GM18870 (cell line): ENCODE measurements at regions not wholly inside any gene's neighbourhood (a gene's known extent, or its start where the extent isn't known, plus 50 kb on each side); places are given as distances from the start of the nearest gene placed in this dataset.
A peak's percentile ranks its signal among the peaks of the same experiment; 100 is the strongest.
"Not testable (repeated sequence)": the region's sequence is repeated elsewhere in the genome, so short reads cannot be mapped to it uniquely, and the experiment has no call there.

Source experiments
- ATAC-seq: cut with Tn5 transposase; IDR thresholded peaks from one replicate; pipeline ENCODE4 v1.9.1; 2021; ENCODE audit warnings: moderate library complexity; ENCODE audit not compliant: unreplicated experiment

- no peak for ATAC-seq
Measured at GRCh38 chr3:35194666-35195065, 444.7 kb upstream of the ARPP21 start.

DNA sequence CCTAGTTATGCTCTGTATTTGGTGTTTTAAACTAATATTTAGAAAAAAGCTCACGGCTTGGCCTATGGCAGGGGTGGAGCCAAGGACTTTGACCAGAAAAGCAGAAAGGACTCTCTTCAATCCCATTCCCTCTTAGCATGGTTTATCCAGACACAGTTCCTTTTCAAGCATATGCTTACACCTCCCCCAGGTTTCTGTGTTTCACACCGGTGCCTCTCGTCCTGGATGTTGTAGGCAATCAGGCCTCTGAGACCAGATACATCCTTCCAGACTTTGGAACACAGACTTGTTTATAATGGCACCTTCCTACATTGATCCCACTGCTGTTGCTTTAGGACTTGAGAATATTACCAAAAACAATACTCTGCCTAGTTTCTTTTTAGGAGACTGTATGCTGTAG, 440.5 kb upstream of the ARPP21 start:
- ATAC-seq: no peak

- ATAC-seq: no peak
Measured at GRCh38 chr3:35200056-35200455, 439.3 kb upstream of the ARPP21 start.

- no peak for ATAC-seq
Measured at GRCh38 chr3:35201211-35201610, 438.1 kb upstream of the ARPP21 start.

- ATAC-seq: no peak
Measured at GRCh38 chr3:35215525-35216500, 423.5 kb upstream of the ARPP21 start.

- ATAC-seq: no peak
Measured at GRCh38 chr3:35216501-35217266, 422.6 kb upstream of the ARPP21 start.

- no peak for ATAC-seq
Measured at GRCh38 chr3:35223632-35224394, 415.5 kb upstream of the ARPP21 start.

DNA sequence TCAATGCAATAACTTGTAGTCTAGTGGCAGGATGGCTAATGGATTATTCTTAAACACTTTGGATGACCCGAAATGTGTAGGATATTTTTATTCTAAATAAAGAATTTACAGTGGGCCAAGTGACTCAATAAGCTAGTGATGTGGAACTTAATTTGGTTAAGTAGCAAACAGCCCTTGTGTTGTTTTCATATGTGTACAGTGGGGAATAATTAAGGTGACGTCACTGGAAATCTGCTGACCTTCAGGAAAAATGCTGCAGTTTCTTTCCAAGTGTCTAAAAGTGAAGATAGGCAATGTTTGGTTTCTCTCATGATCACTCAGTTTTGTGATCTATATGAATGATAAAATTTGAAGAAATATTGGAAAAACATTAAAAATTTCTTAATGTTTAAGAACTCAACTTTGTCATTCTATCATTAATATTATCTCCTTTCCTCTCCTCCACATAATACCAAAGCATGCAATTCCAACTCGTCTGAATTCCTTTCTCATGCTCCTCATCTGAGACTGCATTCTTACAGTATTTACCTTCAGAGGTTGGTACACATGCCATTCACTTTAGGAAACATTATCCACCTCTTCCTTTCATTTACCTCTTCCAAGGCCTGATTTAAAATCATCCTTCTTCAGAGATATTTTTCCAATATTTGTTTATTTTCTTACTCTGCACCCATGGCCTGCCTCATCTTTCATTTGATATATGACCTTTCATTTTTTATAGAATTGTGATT, 414.6 kb upstream of the ARPP21 start:
- ATAC-seq: no peak

DNA sequence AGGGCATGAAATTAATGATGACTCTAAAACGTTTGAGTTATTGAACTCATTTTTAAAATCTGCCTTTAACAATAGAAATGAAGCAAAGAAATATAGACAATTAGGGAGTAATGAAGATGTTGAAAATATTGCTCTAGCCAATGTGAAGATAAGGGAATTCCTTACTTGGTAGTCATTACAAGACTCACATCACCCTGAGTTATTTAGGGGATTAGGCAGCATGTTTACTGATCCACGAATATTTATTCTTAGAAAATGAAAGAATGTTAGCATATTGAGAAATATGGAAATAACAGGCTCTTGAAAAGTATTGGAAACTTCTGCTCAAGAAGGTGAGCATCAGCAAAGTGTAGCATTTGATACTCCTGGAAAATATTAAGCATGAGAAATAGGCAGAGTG, 398.1 kb upstream of the ARPP21 start:
- ATAC-seq: no peak

DNA sequence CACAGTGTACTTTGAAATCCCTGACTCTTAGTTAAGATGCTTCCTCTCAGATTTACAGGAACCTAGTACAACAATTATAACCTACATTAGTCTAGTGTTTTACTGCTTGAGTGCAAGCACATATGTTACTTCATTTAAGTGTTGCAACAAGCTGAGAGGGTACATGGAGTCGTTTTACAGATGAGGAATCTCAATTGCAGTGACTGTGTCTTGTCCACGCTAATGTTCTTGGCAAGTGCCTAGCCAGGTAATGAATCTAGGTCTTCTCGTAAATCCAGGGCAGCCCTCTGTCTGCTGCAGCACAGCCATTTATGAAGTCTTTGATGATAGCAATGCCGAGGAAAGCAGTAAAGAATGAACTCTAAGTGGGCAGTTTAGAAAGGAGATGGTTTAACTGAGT, 384.4 kb upstream of the ARPP21 start:
- ATAC-seq: no peak

GRCh38 chr3:35257641-35258040, 381.7 kb upstream of the ARPP21 start:
- no peak for ATAC-seq

GRCh38 chr3:35262406-35262805, 376.9 kb upstream of the ARPP21 start:
- ATAC-seq: no peak

DNA sequence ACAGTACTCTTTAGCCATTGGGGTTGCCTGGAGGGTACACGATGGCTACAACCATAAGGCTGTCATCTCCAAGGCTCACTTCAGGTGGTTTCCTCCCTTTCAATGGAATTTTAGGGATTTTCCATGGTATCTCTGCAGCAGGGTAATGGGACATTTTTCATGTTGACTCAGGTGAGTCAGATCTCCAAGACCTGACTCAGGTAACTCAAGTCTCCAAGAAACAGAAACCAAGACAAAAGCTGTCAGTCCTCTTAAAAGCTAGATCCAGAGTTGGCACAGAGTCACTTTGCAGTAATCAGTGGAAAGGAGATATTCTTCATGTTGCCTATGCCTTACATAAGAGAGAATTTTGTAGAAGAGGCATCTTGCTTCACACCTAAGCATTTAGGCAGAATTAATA, 375.8 kb upstream of the ARPP21 start:
- no peak for ATAC-seq

GRCh38 chr3:35266065-35266464, 373.3 kb upstream of the ARPP21 start:
- ATAC-seq: not testable (repeated sequence)

- ATAC-seq: no peak
Measured at GRCh38 chr3:35275768-35276167, 363.6 kb upstream of the ARPP21 start.

DNA sequence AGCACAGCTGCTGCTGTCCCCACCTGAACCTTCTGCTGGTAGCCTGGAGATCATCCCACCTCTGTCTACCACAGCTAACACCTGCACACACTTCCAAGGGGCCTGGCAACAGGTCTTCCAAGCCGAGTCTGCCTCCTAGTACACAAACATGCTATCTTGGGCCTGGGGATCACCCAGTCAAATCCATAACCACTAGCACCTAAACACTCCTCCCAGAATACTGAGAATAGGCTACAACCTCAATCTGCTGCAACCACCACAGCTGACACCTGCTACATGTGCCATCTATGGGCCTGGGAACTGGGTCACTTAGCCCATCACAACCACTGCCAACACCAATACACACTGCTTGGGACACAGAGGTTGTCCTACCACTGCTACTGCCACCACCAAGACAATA, 362.8 kb upstream of the ARPP21 start:
- ATAC-seq: no peak

DNA sequence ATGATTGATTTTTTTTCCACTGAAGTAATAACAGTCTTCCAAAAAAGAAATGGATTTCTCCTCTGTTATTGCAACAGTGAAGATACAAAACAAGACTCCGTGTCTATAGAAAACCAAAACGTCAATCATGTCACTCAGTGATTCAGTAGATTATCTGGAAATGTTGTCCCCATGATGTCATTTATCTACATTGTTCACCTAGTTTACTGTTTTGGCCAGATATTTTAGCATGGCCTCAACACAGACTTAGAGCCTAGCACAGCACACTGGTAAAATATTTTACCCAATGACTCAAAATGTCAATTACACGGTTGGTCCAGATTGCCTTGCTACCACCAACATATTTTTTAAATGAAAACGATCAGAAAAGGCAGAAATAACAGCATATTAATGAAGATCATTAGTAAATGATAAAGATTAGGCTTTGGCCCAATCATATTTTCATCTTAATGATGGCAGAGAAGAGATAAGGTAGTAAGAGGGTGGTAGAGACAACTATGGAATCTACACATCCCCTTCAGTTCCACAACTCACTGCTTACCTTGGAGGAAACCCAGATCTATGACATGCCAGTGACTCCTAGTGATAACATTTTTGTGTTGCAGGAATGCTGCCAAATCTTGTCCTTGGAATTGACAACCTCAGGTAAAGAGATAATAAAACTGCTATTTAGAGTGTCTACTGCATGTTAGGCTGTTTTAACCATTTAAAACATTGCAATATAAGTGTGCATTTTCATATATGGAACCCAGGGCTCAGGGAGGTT, 347.7 kb upstream of the ARPP21 start:
- ATAC-seq: no peak

DNA sequence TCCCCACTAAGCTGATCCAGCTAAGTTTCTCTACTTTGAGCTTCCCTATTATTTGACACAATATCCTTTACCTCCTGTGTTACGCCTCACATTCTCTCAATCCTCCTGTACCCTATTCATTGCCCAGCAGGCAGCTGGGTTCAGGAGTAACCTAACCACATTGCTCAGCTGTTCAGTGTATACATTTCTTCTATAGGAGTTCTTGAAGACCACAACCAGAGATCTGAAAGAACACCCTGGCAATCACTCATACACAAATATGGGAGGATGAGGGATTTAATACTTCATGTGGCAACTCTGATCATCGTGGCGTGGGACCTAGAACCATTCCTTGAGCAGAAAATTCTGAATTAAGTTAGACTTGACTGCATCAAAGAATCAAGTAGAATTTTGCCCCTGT, 346.8 kb upstream of the ARPP21 start:
- ATAC-seq: no peak

DNA sequence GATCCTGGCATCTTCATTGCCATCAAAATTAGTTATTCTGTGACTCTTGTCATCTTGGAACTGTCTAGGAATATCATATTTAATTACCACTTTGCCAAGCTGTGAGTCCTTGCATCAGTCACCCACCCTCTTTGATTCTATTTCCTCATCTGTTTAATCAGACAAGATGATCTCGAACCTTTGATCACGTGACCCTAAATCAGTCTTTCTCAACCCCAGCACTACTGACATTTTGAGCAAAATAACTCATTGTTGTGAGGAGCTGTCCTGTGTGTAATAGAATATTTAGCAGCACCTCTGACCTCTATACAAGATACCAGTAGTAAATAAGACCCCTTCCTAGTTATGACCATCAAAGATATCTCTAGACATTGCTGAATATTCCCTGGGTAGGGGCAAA, 343.4 kb upstream of the ARPP21 start:
- ATAC-seq: no peak

GRCh38 chr3:35296533-35296932, 342.8 kb upstream of the ARPP21 start:
- peak; percentile 82 for ATAC-seq
